ENCODE measurements at regions not wholly inside any gene's neighbourhood (a gene's known extent, or its start where the extent isn't known, plus 50 kb on each side); places are given as distances from the start of the nearest gene placed in this dataset.

DNA sequence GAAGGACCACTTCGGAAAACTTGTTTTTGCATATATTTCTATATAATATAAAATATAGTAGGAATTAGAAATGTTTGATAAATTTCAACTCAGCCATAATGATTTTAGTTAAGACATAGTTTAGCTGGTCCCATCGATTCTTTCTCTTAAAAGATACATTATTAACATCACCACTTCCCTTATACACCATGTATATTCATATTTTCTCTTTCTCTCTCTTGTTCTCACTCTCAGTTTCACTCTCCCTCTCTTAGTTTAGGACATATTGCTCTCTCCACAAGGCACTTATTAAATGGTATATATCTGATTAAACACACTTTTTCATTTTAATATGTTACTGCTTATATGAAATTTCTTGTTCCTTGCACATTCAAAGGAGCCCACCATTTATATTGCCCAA lies 90.1 kb upstream of the RASEF start:
- TF ChIP-seq, protein P1, sequence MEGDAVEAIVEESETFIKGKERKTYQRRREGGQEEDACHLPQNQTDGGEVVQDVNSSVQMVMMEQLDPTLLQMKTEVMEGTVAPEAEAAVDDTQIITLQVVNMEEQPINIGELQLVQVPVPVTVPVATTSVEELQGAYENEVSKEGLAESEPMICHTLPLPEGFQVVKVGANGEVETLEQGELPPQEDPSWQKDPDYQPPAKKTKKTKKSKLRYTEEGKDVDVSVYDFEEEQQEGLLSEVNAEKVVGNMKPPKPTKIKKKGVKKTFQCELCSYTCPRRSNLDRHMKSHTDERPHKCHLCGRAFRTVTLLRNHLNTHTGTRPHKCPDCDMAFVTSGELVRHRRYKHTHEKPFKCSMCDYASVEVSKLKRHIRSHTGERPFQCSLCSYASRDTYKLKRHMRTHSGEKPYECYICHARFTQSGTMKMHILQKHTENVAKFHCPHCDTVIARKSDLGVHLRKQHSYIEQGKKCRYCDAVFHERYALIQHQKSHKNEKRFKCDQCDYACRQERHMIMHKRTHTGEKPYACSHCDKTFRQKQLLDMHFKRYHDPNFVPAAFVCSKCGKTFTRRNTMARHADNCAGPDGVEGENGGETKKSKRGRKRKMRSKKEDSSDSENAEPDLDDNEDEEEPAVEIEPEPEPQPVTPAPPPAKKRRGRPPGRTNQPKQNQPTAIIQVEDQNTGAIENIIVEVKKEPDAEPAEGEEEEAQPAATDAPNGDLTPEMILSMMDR (IDR thresholded peaks at IDR 0.05; ENCODE audit: low read length, missing control alignments), result no peak
- no peak overlapping the region for H3K4me3 ChIP-seq (replicated peaks; ENCODE audit: low read depth, low read length)
- no peak for DNase-seq (ENCODE audit: low read depth)

- no peak overlapping the region for H3K4me3 ChIP-seq (replicated peaks; ENCODE audit: low read depth, low read length)
- TF ChIP-seq, protein P1 (IDR thresholded peaks at IDR 0.05; ENCODE audit: low read length, missing control alignments), result no peak
- DNase-seq (ENCODE audit: low read depth), result no peak
These were observed 88.7 kb upstream of the RASEF start for GRCh38 chr9:83151627-83152137.

DNA sequence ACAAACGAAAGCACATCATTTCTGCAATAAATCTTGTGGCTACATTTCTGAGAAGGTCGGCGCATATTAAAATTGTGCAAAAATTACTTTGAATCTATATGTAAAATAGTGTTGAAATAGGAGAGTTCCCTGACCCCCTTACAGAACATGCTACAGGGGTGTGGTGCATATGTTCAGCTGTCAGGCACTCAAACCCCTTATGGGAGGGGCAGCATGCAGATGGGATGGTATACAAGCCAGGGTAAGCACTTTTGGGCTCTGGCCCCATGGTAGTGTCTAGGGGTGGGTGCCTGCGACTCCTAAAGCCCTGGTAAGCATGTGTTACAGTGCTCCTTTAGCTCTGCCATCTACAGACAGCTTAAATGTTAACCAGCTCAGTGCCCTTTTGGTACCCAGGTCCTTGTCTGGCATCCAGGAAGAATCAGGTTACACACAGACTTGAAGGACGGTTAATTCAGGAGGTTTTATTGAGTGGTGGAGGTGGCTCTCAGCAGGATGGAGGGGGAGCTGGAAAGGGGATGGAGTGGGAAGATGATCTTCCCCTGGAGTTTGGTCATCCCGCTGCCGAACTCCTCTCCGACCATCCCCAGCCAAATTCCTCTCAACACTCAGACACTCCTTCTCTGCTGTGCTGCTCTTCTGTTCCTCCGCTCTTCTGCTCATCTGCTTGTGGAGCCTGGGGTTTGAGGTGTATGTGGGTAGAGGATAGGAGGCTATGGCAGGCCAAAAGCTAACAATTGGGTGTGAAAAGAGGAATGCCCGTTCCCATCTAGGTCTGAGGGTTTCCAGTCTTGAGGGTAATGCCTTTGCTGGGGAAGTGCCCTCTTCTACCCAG lies 84.6 kb upstream of the RASEF start:
- no peak overlapping the region for H3K4me3 ChIP-seq (replicated peaks; ENCODE audit: low read depth, low read length)
- DNase-seq (ENCODE audit: low read depth), result no peak
- TF ChIP-seq, protein P1 (IDR thresholded peaks at IDR 0.05; ENCODE audit: low read length, missing control alignments), result no peak

DNA sequence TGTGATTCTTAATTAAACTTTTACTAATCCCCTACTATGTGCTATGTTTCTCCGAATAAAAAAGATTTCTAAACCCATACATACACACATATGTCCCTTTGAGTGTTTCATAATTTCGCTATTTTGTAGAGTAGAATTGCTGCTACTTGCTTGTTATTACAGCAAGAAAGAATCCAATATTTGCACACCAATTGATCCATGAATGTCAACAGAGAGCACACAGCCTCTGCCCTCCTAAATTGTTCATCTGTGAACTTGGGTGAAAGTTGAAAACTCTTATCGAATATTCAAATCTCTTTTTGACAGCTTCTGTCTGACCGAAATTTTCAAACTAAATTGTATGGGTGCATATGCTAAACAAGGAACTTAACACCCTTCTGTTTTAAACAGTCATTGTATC lies 83.4 kb upstream of the RASEF start:
- TF ChIP-seq, protein P1 (IDR thresholded peaks at IDR 0.05; ENCODE audit: low read length, missing control alignments), result no peak
- DNase-seq (ENCODE audit: low read depth), result no peak
- no peak overlapping the region for H3K4me3 ChIP-seq (replicated peaks; ENCODE audit: low read depth, low read length)

DNA sequence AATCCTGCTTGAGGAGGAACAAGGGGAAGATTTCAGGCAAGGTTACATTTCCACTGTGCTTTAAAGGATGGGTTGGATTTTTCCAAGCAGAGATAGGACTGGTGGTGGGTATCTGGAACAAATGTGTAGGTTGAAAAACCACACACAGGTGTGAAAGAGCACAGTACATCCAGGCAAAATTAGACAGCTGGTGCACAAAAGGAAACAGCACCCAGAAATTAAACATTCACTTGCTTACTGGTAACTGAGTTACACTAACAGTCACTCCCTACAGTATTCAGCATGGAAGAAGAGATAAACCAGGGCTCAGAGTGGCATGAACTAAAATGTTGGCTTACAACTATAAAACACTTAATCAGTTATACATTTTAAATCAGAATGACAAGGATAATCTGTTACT lies 81.5 kb upstream of the RASEF start:
- no peak overlapping the region for H3K4me3 ChIP-seq (replicated peaks; ENCODE audit: low read depth, low read length)
- DNase-seq (ENCODE audit: low read depth), result no peak
- TF ChIP-seq, protein P1 (IDR thresholded peaks at IDR 0.05; ENCODE audit: low read length, missing control alignments), result no peak

DNA sequence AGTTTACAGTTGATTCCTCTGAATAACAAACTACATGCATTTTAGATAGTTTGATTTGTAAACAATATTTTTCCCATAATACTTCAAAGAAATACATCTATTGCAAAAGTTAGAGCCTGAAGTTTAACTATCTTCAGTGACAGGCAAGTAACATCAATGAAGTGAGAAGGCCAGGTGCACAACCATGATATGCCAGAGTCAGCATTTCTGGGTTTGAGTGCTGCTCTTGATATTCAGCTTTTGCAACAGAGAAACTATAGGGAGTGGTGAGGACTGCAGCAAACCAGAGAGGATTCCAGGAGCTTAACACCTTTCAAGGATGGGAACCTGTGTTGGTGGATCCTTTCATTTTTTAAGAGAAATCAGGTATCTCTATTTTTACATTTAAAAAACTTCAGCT lies 79.4 kb upstream of the RASEF start:
- no peak overlapping the region for H3K4me3 ChIP-seq (replicated peaks; ENCODE audit: low read depth, low read length)
- DNase-seq (ENCODE audit: low read depth), result no peak
- TF ChIP-seq, protein P1 (IDR thresholded peaks at IDR 0.05; ENCODE audit: low read length, missing control alignments), result no peak

DNA sequence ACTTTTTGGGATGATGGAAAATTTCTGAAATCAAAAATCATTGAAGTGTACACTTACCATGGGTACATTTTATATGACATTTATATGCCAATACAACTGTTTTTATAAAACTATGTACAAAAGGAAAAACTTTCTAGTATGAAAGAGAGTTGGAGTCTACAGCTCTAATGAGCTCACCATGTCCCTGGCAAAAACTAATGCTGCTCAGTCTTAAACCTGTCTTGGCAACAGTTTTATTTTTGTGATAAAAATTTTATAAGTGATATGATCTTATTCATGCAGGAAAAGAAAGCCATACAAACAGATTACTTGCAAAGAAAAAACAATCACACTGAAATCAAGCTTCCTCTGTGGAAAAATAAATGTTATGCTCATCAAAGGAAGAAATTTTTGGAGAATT lies 78.9 kb upstream of the RASEF start:
- no peak for DNase-seq (ENCODE audit: low read depth)
- TF ChIP-seq, protein P1 (IDR thresholded peaks at IDR 0.05; ENCODE audit: low read length, missing control alignments), result no peak
- H3K4me3 ChIP-seq (replicated peaks; ENCODE audit: low read depth, low read length), result no peak overlapping the region

All from fibroblast of pulmonary artery (primary cell).